ENCODE measurements at regions not wholly inside any gene's neighbourhood (a gene's known extent, or its start where the extent isn't known, plus 50 kb on each side); places are given as distances from the start of the nearest gene placed in this dataset.
"Not testable (repeated sequence)": the region's sequence is repeated elsewhere in the genome, so short reads cannot be mapped to it uniquely, and the experiment has no call there.

DNA sequence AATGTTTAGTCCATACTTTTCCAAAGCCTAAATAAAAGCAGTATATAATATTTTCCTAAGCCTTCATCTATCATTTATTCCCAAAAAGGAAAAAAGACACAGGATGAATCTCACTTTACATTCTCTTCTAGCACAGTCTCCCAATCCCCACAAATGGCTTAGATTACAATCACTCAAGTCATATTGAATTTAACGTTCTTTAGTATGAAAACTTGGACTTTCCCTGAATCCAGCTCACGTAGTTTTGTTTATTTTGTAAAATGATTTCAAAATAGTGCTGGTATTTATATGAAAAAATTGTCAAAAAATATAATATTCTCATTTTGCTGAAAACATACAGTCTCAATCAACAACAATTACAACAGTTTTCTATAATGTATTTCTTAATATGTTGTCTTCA, 137.7 kb upstream of the CCDC150 start:
- no peak for DNase-seq

DNA sequence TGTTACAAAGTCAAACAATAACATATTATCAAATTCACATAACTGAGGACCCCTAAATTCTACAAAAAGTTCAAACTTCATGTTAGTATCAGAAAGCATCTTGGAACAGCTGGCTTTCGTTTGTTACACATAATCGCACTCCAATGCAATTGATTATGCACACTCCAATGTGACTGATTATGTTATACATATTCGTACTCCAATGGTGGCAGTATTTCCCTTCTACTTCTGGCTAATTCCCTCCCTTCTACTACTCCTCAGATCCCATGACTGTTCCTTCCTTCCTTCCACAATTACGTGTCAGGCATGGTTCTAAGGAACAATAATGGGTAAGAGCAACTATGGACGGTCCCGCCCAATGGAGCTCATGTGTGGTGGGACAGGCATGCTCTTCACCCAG, 137.1 kb upstream of the CCDC150 start:
- DNase-seq: no peak

GRCh38 chr2:196503398-196503797, 136.1 kb upstream of the CCDC150 start:
- DNase-seq: no peak

GRCh38 chr2:196504788-196505187, 134.7 kb upstream of the CCDC150 start:
- no peak for DNase-seq

DNA sequence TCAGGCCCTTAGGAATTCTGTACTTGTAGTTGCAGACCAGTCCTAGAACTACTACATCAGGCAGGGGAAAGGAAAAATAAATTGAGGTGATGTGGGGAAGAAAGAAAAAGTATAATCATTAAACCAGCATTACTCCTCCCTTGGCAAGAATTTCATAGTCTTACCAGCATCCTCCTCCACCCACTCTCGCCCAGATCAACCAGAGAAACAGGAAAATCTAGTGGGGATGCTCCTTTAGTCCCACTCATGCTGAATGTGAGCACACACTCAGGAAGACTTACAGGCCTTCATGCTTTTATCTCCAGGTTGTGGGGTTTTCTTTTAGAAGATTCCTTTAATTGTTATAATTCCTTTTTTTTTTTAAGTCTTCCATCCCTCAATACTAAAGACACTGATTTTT, 129.3 kb upstream of the CCDC150 start:
- no peak for DNase-seq

DNA sequence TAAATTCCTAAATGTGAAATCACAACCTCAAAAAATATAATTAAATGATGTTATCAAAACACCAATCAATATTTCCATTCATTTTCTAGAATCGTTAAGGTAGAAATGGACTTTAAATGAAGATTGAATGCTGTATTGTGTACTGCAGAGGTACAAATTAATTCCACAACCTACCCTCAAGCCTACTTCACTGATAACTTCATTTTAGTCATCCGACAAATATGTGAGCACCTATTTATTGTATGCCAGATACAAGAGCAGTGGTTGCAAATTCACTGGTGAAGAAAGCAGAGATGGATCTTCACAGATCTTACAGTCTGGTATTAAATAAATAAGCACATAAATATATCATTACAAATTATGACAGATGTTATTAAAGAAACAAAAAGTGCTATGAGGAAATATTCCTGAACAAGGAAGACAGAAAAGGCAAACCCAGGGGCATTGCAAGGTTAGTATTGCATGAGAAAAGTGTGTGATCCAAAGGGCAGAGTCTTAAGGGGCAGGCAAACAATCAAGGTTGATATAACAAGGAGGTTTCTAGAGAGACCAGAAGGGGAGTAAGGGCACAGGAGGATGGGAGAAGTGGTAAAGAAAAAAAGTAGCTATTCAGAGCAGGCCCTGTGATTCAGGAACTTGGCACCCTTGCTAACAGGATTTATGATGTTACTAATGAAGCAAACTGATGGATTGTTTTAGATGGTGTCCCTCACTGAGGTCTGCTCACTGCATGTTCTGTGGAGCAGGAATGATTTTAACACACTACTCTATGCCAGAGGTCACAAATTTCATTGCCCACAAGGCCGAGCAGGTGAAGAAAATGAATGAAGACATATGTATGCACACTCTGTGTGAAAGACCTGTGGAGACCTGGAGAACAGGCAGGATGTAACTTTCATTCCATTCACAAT, 128.0 kb upstream of the CCDC150 start:
- DNase-seq: no peak

DNA sequence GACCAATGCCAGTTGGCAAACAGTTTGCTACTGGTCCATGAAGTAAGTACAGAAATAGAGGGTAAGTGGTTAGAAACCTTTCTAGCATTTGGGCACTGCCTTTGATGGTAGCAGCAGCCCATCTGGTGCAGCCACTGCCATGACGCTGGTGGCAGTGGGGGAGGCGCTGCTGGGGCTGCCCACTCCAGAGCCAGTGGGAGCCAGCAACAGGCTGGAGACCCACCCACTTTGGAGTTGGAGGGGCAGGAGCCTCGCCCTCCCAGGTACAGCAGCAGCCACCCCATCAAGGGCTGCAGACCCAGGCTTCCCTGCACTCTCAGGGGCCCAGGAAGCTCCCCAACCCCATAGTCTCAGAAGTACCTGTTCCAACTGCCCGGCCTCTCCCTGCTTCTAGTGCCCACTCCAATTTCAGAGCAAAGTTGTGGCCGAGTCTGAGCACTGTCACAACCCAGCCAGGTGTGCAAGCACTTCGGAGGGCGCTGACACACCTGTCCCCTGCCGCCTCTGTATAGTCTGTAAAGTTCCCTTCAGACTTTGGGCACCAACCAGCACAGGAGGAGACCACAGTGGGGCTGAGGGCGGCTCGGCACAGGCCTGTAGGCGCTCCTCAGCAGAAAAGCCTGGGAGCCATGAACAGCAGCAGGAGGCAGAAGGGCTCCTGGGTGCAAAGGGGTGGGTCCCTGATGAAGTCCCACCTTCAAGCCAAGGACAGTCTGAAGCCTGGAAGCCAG, 125.6 kb upstream of the CCDC150 start:
- DNase-seq: no peak

- DNase-seq: no peak
Observed at GRCh38 chr2:196514641-196515040, 124.9 kb upstream of the CCDC150 start.

- DNase-seq: no peak
Observed at GRCh38 chr2:196515051-196515450, 124.5 kb upstream of the CCDC150 start.

- DNase-seq: no peak
Observed at GRCh38 chr2:196515608-196516007, 123.9 kb upstream of the CCDC150 start.

- peak in 1 of 2 experiments; percentile 11 for DNase-seq
Observed at GRCh38 chr2:196516564-196516963, 123.0 kb upstream of the CCDC150 start.

- no peak for DNase-seq
Observed at GRCh38 chr2:196520605-196521004, 118.9 kb upstream of the CCDC150 start.

DNA sequence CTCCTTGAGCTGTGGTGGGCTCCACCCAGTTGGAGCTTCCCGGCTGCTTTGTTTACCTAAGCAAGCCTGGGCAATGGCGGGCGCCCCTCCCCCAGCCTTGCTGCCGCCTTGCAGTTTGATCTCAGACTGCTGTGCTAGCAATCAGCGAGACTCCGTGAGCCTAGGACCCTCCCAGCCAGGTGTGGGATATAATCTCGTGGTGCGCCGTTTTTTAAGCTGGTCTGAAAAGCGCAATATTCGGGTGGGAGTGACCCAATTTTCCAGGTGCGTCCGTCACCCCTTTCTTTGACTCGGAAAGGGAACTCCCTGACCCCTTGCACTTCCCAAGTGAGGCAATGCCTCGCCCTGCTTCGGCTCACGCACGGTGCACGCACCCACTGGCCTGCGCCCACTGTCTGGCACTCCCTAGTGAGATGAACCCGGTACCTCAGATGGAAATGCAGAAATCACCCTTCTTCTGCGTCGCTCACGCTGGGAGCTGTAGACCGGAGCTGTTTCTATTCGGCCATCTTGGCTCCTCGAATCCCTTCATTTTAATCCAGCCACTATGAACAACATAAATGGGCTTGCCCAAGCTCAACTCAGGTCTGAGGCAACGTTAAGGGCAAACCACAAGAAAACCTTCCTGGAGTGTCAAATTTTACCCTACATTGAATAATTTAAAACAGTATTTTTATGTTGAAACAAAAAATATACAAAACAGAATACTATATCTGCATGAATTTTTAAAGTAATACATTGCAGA, 112.4 kb upstream of the CCDC150 start:
- not testable (repeated sequence) for DNase-seq

- no peak for DNase-seq
Observed at GRCh38 chr2:196528486-196529223, 110.9 kb upstream of the CCDC150 start.

DNA sequence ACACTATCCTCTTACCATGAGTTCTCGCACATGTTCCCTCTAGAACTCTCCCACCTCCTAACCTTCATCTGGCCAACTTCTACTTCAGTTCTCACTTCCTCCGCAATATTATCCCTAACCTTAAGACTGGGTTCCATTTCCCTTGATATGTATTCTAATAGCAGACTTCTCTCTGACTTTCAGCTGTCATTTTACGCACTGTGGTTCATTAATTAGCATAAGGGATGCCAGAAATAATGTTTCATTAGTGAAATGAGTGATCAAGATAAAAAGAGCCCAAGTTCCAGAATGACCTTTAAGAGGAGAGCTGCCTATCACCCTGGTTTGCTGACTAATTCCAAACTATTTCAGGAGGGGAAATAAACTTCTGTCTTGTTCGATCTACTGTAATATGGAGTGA, 108.6 kb upstream of the CCDC150 start:
- DNase-seq: no peak

GRCh38 chr2:196533772-196534397, 105.6 kb upstream of the CCDC150 start:
- DNase-seq: no peak

- DNase-seq: no peak
Observed at GRCh38 chr2:196534495-196534894, 105.0 kb upstream of the CCDC150 start.

- DNase-seq: no peak
Observed at GRCh38 chr2:196535061-196535460, 104.5 kb upstream of the CCDC150 start.

DNA sequence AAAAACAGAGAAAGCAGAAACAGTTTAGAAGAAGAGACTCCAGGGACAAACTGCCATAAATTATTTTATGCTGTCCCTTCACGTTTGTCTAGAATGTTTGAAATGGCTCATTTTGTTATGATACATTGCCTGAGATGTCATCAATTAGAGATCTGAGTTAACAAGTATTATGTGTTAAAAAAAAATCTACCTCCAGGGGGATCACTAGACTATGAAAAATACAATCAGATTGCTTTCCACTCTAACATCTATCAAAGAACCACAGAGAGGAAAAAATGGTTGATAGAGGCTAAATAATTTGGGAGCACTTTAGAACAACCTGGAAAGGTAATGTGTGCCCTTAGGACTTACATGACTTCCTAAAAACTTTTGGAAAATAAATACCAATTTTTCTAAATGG, 103.8 kb upstream of the CCDC150 start:
- DNase-seq: no peak

DNA sequence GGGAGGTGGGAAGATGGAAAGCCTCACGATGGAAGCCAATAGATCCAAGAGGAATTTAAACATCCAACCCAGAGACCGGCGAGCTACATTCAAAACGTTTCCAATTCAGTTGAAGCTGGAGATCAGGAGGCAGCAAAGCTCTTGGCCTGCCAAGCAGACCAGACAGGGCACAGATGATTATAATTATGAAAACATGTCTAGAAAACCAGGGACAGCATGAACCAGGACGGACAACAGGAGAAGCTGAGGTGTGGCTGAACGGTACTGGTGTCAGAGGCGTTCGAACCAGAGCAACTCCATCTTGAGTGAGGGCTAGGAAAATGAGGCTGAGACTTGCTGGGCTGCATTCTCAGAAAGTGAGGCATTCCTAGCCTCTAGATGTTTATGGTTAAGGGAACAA, 102.2 kb upstream of the CCDC150 start:
- no peak for DNase-seq

- no peak for DNase-seq
Observed at GRCh38 chr2:196538189-196538588, 101.3 kb upstream of the CCDC150 start.

DNA sequence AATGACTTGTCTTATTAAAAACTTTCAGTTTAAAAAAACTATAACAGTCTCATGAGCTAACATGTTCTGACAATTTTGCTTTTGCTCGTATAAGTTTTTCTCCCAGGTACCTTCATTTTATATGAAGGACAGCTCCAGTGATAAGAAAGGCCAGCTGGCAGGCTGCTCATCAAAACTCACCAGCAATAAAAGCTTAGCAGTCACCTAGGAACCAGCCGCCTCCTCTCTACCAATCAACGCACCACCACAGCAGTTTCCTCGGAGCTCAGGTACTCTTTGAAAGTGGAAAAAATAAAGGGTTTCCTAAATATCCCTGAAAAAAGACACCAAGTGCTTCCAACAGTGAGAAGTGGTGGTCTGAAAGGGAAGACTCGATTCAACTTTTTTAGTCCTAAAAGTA, 100.9 kb upstream of the CCDC150 start:
- DNase-seq: no peak

Measured in NCI-H1930 (cell line).